Right lung (tissue), 2 donors: ENCODE measurements at regions not wholly inside any gene's neighbourhood (a gene's known extent, or its start where the extent isn't known, plus 50 kb on each side); places are given as distances from the start of the nearest gene placed in this dataset.
A peak's percentile ranks its signal among the peaks of the same experiment; 100 is the strongest.
"Not testable (repeated sequence)": the region's sequence is repeated elsewhere in the genome, so short reads cannot be mapped to it uniquely, and the experiment has no call there.

Experiments used
- DNase-seq, 2 donors: peaks; one replicate each; pipeline ENCODE4 v3.0.0-alpha.2; 2013

GRCh38 chr16:21487956-21488355 is 111.4 kb upstream of the METTL9 start:
- DNase-seq = not testable (repeated sequence)

- not testable (repeated sequence) for DNase-seq
These were observed 100.3 kb upstream of the METTL9 start for GRCh38 chr16:21499046-21499445.

DNA sequence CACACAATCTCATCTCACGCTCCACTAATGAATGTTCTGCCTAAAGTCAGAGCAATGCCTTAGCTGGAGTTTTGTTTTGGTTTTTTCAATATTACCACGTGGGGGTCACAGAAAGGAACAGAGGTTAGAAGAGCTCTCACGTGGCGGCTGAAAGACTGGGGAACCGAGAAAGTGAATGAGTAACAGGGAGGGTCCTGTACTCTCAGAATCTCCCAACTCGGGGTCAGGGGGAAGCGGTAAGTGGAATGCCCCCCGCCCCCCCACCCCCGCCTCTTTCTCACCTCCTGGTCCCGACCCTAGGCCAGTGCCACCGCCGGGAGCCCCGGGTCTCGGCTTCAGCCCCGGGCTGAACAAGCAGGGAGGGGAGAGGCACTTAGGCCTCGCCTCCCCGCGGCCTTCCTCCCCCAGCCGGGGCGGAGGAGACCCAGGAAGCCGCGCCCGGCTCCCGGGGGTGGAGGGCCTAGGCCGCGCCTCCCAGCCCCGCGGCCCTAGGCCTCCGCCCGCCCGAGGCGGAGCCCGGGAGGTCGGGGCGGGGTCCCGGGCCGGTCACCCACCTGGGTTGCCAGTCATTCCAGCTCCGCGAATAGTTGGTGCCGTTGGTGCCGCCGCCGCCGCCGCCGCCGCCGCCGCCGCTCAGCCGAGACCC is 98.0 kb upstream of the METTL9 start:
- not testable (repeated sequence) for DNase-seq

DNA sequence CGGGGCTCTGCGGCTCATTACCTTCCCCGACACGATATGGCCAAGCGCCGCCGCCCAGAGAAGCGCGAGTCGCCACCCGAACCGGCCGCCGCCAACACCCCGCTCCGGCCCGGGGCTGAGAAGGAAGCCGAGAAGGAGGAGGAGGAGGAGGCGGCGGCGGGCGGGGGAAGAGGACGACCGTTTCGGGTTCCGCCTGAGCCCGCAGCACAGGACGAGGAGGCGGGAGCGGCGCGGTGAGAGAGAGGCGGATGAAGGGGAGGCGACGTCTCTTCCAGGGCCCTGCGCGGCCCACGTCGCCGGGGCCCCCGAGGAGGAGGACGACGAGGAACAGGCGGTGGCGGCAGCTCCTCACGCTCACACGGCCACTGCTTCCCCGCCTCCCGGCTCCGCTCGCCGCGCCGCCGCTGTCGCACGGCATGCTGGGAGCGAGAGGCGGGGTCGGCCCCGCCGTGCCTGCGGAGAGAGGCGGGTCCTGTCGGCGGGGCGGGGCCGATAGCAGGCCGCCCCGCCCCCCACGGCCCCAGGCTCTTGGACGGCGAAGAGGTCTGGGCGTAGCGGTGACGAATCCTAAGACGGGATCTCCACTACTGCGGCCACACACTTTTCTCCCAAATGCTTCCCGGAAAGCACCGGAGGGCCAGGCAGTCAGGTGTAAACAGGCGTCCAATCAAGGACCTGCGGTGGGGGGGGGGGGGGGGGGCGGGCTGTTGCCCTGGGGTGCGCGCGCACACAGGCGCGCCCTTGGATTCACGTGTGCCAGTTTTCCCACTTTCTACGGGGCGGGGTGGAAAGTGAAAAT is 97.3 kb upstream of the METTL9 start:
- peak; percentile 81 to 93 for DNase-seq

DNA sequence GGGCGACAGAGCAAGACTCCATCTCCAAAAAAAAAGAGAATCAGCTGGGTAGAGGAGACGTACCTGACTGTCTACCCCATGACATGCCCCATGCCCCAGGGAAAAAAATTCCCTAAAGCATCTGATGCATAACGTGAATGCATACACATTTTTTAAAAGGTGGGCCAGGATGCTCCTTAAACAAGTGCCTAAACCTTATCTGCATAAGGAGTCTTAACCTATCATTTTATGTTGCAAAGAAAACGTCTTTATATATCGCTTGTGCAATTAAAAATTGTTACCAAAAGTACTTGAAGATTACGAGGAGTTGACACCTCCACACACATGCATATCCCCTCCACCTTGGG is 95.8 kb upstream of the METTL9 start:
- DNase-seq = not testable (repeated sequence)

- DNase-seq = not testable (repeated sequence)
These were observed 95.2 kb upstream of the METTL9 start for GRCh38 chr16:21503941-21504832.

DNA sequence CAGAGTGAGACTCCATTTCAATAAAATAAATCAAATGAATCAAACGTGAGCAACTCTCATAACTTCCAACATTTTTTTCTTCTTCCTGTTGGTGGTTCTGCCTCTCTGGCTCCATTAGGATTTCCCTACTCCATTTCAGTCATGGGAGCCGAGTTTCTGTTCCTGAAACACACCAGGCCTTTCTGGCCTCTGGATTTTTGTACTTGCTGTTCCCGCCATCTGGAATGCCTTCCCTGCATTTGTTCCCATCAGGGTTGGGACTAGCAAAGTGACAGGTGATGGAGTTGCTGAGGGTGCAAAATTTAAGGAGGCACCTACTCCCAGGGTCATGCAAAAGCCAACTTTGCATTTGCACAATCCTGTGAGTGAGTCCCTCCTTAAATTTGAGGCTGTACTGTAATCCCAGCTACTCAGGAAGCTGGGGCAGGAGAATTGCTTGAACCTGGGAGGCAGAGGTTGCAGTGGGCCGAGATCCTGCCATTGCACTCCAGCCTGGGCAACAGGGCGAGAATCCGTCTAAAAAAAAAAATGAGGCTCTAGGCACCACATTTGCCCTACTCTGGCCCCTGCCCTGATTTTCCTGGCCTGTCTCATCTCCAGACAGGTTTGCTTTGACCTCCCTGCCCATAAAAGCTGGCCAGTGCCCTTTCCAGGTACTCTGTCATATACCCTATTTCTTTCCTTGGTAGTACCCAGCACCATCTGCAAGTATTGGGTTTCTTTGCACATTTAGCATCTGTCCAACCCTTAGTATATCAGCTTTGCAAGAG is 93.4 kb upstream of the METTL9 start:
- not testable (repeated sequence) for DNase-seq

- DNase-seq = not testable (repeated sequence)
These were observed 92.4 kb upstream of the METTL9 start for GRCh38 chr16:21506857-21507456.

DNA sequence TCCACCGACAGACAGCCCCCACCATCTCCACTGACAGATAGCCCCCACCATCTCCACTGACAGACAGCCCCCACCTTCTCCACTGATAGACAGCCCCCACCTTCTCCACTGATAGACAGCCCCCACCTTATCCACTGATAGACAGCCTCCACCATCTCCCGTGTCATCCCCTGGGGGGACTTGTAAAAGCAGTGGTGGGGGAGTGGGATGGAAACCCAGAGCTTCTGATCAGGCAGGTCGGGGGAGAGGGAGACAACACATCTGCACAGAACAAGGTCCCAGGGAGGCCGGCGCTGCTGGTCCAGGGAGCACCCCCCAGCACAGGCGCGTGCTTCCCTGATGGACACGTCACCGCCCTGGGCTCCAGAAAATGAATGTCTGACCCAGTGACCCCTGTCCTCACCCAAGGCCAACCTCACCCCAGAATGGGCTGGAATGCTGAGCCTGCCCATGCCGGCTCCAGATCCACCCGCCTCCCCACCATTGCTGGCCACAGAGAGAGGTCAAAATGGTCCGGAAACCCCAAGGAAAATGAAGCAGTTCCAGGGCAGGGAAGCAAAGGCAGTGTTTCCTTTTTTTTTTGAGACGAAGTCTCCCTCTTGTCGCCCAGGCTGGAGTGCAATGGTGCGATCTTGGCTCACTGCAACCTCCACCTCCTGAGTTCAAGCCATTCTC is 91.6 kb upstream of the METTL9 start:
- not testable (repeated sequence) for DNase-seq

DNA sequence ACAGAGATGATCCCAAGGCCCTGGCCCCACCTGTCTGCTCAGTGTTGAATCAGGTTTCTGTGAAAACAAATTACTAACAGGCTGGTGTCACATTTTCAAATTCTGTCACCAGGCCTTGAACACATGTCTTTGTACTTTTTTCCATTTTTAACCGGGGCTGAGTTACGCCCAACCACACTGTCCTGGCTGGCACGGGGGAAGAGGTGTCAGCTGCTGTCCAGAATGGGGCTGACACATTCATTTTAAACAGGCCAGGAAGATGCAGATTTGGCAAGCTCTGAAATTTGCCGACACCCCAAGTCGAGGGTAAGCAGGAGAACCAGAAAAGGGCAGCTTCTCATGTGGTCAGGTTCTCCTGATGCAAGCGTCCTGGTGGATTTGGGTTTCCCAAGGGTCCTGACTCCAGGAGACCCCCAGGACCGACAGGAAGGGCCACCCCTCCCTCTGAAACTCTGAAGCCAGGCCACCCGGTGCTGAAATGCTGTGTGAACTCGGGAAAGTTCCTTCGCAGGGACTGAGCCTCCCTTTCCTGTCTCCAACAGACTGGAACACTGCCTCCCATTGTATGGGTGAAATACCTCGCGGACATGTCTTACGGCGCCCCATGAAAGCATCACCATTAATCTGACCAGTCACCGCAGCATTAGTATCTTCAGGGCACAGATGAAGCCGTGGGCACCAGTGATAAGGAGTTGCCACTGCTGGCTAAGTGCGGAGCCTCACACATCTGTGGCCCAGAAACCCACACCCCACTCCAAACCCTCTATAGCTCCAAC is 90.5 kb upstream of the METTL9 start:
- DNase-seq = not testable (repeated sequence)

DNA sequence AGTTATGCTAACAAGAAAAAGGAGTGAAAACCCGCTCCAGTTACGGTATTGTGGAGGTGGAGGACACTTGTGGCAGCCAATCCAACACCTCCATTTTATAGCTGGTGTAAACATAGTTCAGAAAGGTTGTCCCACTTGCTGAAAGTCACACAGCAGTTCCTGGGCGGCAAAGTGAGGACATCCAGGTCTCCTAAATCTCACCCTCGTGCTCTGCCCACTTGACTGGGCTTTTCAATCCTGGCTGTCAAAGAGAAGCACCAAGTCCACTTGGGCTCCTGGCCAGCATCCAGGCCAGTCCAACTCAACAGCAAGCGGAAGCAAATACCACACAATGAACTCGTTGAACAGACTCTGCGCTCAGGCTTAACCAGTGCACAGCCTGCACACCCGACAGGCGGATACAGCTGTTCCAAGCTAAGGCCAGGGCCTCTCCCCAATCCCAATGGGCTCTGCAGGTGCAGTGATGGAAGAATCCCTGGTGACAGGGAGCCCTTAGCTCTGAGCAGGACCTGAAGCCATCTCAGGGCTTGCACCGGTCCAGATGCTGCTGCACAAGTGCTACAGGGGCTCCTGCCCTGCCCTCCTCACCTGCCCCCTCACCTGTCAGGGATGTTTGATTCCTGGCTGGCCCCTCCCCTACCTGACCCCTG is 89.8 kb upstream of the METTL9 start:
- not testable (repeated sequence) for DNase-seq

GRCh38 chr16:21510869-21511255 is 88.5 kb upstream of the METTL9 start:
- DNase-seq = not testable (repeated sequence)

GRCh38 chr16:21511315-21512210 is 87.8 kb upstream of the METTL9 start:
- not testable (repeated sequence) for DNase-seq

GRCh38 chr16:21512280-21513192 is 86.8 kb upstream of the METTL9 start:
- DNase-seq = not testable (repeated sequence)

- not testable (repeated sequence) for DNase-seq
These were observed 86.0 kb upstream of the METTL9 start for GRCh38 chr16:21513337-21513741.

DNA sequence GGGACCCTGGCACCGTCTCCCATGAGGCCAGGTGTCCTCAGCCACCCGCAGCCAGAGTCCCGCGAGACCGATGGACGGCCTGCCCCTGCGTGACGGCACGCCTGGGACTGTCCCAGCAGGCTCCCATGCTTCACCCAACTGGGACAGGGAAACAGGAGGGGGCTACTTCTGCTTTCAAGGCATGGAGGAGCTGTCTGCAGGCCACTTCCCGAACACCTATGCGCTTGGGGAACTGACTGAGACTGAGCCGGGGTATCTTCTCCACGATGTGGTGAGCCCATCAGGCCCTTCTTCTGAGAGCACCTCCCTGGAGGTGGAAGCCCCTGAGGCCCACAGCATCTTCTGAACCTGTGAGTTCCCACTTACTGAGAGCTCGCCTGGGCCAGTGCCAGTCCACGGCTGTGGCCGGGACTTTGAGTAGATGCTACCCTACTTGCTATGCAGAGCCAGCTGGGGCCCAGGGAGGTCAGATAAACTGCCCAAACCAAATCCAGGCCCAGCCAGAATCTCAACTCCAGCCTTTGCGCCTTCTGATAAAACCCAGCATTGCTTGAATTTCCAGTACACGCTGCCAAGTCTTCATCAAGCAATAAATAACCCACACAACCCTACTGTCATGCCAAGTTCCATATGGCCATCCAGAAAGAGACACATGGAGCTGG is 85.4 kb upstream of the METTL9 start:
- not testable (repeated sequence) for DNase-seq
